A673 (cell line): ENCODE measurements at regions not wholly inside any gene's neighbourhood (a gene's known extent, or its start where the extent isn't known, plus 50 kb on each side); places are given as distances from the start of the nearest gene placed in this dataset.

Experiments
- CTCF ChIP-seq: fragments of 300-800, 200-600 bp; sonication (generic); conservative IDR thresholded peaks from 2 replicates; pipeline ENCODE4 v1.5.1; 2017; ENCODE audit warnings: low read depth, mild to moderate bottlenecking, antibody characterized with exemption, low read length, moderate library complexity, mixed read lengths
- EZH2 ChIP-seq: fragments of 200-600 bp; sonication (generic); IDR thresholded peaks from 2 replicates; pipeline ENCODE4 v1.6.1; 2017; ENCODE audit warnings: borderline replicate concordance, low read depth, mild to moderate bottlenecking, mixed read lengths, antibody characterized with exemption, low read length; ENCODE audit not compliant: poor library complexity, severe bottlenecking

GRCh38 chr13:110089815-110090214 lies 217.1 kb downstream of the COL4A1 start:
- TF ChIP-seq CTCF (peak; percentile 45), EZH2 (no peak)
